ENCODE measurements at regions not wholly inside any gene's neighbourhood (a gene's known extent, or its start where the extent isn't known, plus 50 kb on each side); places are given as distances from the start of the nearest gene placed in this dataset.

- Mint-ChIP-seq H3K36me3 (no peaks in the 10 kb centered on the region), H3K4me3 (no peak overlapping the region), H3K4me1 (no peaks in the 10 kb centered on the region), H3K9me3 (no peaks in the 10 kb centered on the region), H3K27me3 (no peaks in the 10 kb centered on the region), H3K27ac (no peak overlapping the region)
- CTCF ChIA-PET: no interaction called here
- no peak for DNase-seq
Measured at GRCh38 chr18:71827301-71827700, 716.8 kb downstream of the CBLN2 start.

DNA sequence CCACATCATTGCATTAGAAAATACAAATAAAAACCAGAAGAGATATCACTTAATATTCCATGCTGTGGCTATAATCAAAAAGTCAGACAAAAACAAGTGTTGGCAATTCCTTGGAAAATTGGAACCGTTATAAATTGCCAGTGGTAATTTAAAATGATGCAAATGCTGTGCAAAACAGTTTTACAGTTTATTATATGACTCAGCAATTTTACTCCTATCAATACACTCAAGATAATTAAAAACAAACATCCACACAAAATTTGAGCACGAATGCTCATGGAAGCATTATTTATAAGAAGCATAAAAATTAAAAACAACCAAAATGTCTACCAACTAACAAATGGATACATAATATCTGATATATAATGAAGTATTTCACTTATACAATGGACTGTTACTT is 728.8 kb downstream of the CBLN2 start:
- Mint-ChIP-seq H3K27me3 (no peaks in the 10 kb centered on the region), H3K27ac (no peak overlapping the region), H3K36me3 (no peaks in the 10 kb centered on the region), H3K4me3 (no peak overlapping the region), H3K4me1 (no peaks in the 10 kb centered on the region), H3K9me3 (no peaks in the 10 kb centered on the region)
- DNase-seq: no peak
- CTCF ChIA-PET: no interaction called here

- Mint-ChIP-seq H3K4me1 (no peaks in the 10 kb centered on the region), H3K4me3 (no peak overlapping the region), H3K36me3 (no peaks in the 10 kb centered on the region), H3K9me3 (peaks cover 2% of the 10 kb centered on the region), H3K27me3 (no peaks in the 10 kb centered on the region), H3K27ac (no peak overlapping the region)
- CTCF ChIA-PET: no interaction called here
- no peak for DNase-seq
Measured at GRCh38 chr18:71809711-71810110, 734.4 kb downstream of the CBLN2 start.

DNA sequence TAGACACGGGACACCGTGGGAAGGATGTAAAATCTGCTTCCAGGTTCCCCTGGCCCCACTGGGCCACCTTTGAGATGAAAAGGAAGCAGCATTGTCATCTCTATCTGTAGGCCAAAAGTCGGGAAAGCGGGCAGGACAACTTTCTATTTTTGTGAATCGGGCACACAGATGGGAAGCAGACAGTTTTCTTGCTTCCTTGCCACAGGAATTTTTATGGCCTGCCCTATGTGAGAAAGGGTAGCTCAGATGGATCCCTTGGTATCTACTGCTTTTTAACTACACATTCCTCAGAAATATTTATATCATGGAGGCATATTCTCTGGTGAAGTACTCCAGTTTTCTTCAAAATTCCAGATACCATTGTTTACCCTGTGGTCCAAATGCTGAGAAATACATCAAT is 735.5 kb downstream of the CBLN2 start:
- CTCF ChIA-PET: no interaction called here
- no peaks in the 10 kb centered on the region for H3K36me3 Mint-ChIP-seq
- H3K27ac Mint-ChIP-seq: no peak overlapping the region
- no peak for DNase-seq
- no peaks in the 10 kb centered on the region for H3K27me3 Mint-ChIP-seq
- no peak overlapping the region for H3K4me3 Mint-ChIP-seq
- peaks cover 2% of the 10 kb centered on the region for H3K9me3 Mint-ChIP-seq
- H3K4me1 Mint-ChIP-seq: no peaks in the 10 kb centered on the region

GRCh38 chr18:71807586-71807985 is 736.6 kb downstream of the CBLN2 start:
- CTCF ChIA-PET: no interaction called here
- no peak for DNase-seq
- H3K4me3 Mint-ChIP-seq: no peak overlapping the region
- no peak overlapping the region for H3K27ac Mint-ChIP-seq
- no peaks in the 10 kb centered on the region for H3K4me1 Mint-ChIP-seq
- no peaks in the 10 kb centered on the region for H3K27me3 Mint-ChIP-seq
- H3K36me3 Mint-ChIP-seq: no peaks in the 10 kb centered on the region
- H3K9me3 Mint-ChIP-seq: peaks cover 2% of the 10 kb centered on the region

DNA sequence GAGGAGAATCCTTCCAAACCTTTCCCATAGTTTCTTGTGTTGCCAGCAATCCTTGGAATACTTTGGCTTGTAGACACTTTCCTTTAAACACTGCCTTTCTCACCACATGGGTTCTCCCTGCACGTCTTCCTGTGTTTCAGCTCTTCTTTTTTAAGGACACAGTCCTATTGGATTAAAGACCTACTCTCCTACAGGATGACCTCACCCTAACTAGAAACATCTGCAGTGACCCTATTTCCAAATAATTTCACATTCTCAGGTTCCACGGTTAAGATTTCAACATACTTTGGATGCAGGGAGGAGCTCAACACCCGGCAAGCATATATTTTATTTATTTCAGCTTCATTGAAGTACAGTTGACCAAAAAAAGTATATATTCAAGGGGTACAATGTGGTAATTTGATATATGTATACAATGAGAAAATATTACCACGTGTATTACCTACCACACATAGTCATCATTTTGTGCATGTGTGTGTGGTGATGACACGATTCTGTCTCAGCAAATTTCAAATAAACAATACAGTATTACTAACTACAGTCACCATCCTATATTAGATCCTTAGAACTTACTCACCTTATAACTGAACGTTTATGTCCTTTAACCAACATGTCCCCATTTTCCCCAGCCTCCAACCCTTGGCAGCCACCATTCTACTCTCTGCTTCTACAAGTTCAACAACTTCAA is 745.0 kb downstream of the CBLN2 start:
- no peak overlapping the region for H3K27ac Mint-ChIP-seq
- H3K4me3 Mint-ChIP-seq: no peak overlapping the region
- H3K27me3 Mint-ChIP-seq: no peaks in the 10 kb centered on the region
- H3K36me3 Mint-ChIP-seq: no peaks in the 10 kb centered on the region
- H3K9me3 Mint-ChIP-seq: no peaks in the 10 kb centered on the region
- no peaks in the 10 kb centered on the region for H3K4me1 Mint-ChIP-seq
- CTCF ChIA-PET: interaction anchor here (1.2 kb wide), 1 partner anchor 14 kb away, joined by 3 read pairs; no protein-coding TSS in a partner anchor
- DNase-seq: no peak

DNA sequence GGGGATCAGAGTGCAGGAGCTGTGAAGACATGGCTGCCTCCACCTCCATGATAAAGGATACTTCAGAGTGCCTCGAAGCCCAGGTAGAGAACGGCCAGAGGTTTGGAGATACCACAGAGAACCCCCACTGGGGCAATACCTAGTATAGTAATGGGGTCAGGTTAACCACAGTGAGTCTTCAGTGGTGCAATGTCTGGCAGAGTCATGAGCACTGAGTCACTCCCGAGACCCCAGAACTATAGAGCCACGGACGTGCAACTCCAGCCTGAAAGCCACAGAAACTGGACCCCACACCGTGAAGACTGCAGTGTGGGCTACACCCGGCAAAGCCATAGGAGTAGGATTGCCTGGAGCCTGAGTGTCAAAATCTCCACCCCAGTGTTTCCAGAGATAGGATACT is 746.6 kb downstream of the CBLN2 start:
- no peaks in the 10 kb centered on the region for H3K27me3 Mint-ChIP-seq
- no peak overlapping the region for H3K27ac Mint-ChIP-seq
- no peak for DNase-seq
- no peaks in the 10 kb centered on the region for H3K36me3 Mint-ChIP-seq
- H3K4me3 Mint-ChIP-seq: no peak overlapping the region
- H3K4me1 Mint-ChIP-seq: no peaks in the 10 kb centered on the region
- CTCF ChIA-PET: no interaction called here
- no peaks in the 10 kb centered on the region for H3K9me3 Mint-ChIP-seq

- Mint-ChIP-seq H3K36me3 (no peaks in the 10 kb centered on the region), H3K9me3 (no peaks in the 10 kb centered on the region), H3K27me3 (no peaks in the 10 kb centered on the region), H3K4me1 (no peaks in the 10 kb centered on the region), H3K4me3 (no peak overlapping the region), H3K27ac (no peak overlapping the region)
- no peak for DNase-seq
- CTCF ChIA-PET: interaction anchor here (0.6 to 0.7 kb wide), 2 partner anchors 14 to 21 kb away, joined by 3 read pairs; no protein-coding TSS in a partner anchor
Measured at GRCh38 chr18:71784777-71785176, 759.4 kb downstream of the CBLN2 start.

DNA sequence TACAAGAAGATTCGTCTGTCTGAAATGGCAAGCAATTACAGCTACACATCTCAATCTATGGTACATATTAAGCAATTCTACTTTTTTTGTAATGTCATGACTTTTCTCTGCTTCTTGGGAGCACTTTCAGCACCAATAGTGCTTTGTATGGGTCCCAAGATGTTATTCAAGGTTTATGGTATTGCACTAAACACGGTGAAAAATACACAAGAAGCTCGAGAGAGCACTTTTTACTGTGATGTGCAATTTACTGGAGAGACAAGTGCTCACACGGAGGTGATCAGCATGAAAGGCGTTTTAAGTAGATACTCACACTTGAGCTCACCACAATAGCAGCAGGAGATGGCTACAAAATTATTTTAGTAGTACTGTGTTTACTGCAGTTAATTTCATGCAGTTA is 783.6 kb downstream of the CBLN2 start:
- Mint-ChIP-seq H3K9me3 (no peaks in the 10 kb centered on the region), H3K27me3 (no peaks in the 10 kb centered on the region), H3K27ac (no peak overlapping the region), H3K36me3 (no peaks in the 10 kb centered on the region), H3K4me3 (no peak overlapping the region), H3K4me1 (no peaks in the 10 kb centered on the region)
- no peak for DNase-seq
- CTCF ChIA-PET: no interaction called here

GRCh38 chr18:71754246-71754645 is 789.9 kb downstream of the CBLN2 start:
- no peaks in the 10 kb centered on the region for H3K36me3 Mint-ChIP-seq
- H3K4me3 Mint-ChIP-seq: no peak overlapping the region
- H3K4me1 Mint-ChIP-seq: no peaks in the 10 kb centered on the region
- H3K9me3 Mint-ChIP-seq: no peaks in the 10 kb centered on the region
- H3K27me3 Mint-ChIP-seq: no peaks in the 10 kb centered on the region
- no peak overlapping the region for H3K27ac Mint-ChIP-seq
- no peak for DNase-seq
- CTCF ChIA-PET: no interaction called here

DNA sequence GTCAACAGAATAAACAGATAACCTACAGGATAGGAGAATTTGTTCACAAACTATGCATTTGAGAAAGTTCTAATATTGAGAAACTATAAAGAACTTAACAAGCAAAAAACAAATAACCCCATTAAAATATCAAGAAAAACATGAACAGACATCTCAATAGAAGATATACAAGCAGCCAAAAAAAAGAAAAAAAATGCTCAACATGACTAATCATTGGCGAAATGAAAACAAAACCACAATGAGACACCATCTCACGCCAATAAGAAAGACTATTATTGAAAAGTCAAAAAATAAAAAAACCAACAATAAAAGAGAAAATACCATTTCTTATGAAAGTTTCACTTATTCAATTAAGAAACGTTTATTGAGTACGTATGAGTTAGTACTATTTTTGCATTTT is 800.5 kb downstream of the CBLN2 start:
- Mint-ChIP-seq H3K9me3 (peaks cover 2% of the 10 kb centered on the region), H3K27ac (no peak overlapping the region), H3K4me1 (no peaks in the 10 kb centered on the region), H3K27me3 (no peaks in the 10 kb centered on the region), H3K4me3 (no peak overlapping the region), H3K36me3 (no peaks in the 10 kb centered on the region)
- no peak for DNase-seq
- CTCF ChIA-PET: no interaction called here

GRCh38 chr18:71729611-71730010 is 814.5 kb downstream of the CBLN2 start:
- H3K27me3 Mint-ChIP-seq: no peaks in the 10 kb centered on the region

GRCh38 chr18:71727909-71728308 is 816.2 kb downstream of the CBLN2 start:
- peaks cover 4% of the 10 kb centered on the region for H3K9me3 Mint-ChIP-seq
- no peaks in the 10 kb centered on the region for H3K4me1 Mint-ChIP-seq
- H3K4me3 Mint-ChIP-seq: no peak overlapping the region
- CTCF ChIA-PET: no interaction called here
- no peaks in the 10 kb centered on the region for H3K27me3 Mint-ChIP-seq
- no peaks in the 10 kb centered on the region for H3K36me3 Mint-ChIP-seq
- no peak overlapping the region for H3K27ac Mint-ChIP-seq
- DNase-seq: no peak

More at GRCh38 chr18:71729611-71730010, 814.5 kb downstream of the CBLN2 start:
- Mint-ChIP-seq H3K9me3 (peaks cover 4% of the 10 kb centered on the region), H3K27ac (no peak overlapping the region), H3K4me1 (no peaks in the 10 kb centered on the region), H3K36me3 (no peaks in the 10 kb centered on the region), H3K4me3 (no peak overlapping the region)
- CTCF ChIA-PET: no interaction called here
- no peak for DNase-seq

DNA sequence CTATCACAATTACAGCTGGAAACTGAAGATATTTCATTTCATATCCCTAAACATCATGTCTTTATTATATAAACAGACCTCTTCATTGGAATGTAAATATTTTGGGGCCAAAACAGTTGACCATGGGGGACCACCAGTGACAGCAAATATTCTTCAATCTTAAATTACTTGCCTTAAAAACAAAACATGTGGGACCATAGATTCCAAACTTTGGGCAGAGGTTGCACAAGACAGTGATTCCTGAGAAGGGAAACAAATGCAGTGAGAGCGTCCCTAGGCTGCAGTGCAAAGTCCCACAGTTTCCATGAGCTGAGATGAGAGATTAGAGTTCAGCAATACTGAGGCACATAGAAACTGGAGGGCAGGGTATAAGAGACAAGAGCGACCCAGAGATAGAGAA is 818.9 kb downstream of the CBLN2 start:
- no peaks in the 10 kb centered on the region for H3K4me1 Mint-ChIP-seq
- CTCF ChIA-PET: no interaction called here

DNA sequence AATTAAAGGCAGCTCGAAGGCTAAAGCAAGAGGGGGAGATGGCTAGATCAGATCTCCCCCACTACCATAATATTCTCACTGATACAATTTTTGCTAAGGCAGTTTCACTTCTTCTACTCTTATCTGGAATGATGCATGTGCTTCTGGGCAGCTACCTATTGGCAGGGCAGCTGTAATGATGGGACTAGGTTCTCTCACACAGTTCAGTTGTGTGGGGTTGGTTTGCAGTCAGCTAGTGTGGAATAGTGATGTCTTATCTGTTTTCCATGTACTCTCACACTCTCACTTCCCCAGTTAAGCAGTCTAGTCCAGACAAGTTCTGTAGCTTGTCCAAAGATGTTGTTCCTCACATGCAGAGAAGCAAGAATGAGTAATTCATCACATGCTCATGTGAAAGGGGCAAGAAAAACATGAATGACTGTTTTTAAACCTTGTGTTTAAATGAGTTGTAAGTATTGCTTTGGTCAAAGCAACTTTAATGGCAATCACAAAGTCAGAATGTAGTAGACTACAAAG is 836.1 kb downstream of the CBLN2 start:
- Mint-ChIP-seq H3K4me3 (no peak overlapping the region), H3K36me3 (no peaks in the 10 kb centered on the region), H3K4me1 (no peaks in the 10 kb centered on the region), H3K9me3 (no peaks in the 10 kb centered on the region), H3K27ac (no peak overlapping the region), H3K27me3 (no peaks in the 10 kb centered on the region)
- CTCF ChIA-PET: no interaction called here
- no peak for DNase-seq

More for the DNA sequence above, 818.9 kb downstream of the CBLN2 start:
- no peak for DNase-seq
- Mint-ChIP-seq H3K9me3 (peaks cover 4% of the 10 kb centered on the region), H3K27me3 (no peaks in the 10 kb centered on the region), H3K36me3 (no peaks in the 10 kb centered on the region), H3K27ac (no peak overlapping the region), H3K4me3 (no peak overlapping the region)
